ENCODE measurements at regions not wholly inside any gene's neighbourhood (a gene's known extent, or its start where the extent isn't known, plus 50 kb on each side); places are given as distances from the start of the nearest gene placed in this dataset.

DNA sequence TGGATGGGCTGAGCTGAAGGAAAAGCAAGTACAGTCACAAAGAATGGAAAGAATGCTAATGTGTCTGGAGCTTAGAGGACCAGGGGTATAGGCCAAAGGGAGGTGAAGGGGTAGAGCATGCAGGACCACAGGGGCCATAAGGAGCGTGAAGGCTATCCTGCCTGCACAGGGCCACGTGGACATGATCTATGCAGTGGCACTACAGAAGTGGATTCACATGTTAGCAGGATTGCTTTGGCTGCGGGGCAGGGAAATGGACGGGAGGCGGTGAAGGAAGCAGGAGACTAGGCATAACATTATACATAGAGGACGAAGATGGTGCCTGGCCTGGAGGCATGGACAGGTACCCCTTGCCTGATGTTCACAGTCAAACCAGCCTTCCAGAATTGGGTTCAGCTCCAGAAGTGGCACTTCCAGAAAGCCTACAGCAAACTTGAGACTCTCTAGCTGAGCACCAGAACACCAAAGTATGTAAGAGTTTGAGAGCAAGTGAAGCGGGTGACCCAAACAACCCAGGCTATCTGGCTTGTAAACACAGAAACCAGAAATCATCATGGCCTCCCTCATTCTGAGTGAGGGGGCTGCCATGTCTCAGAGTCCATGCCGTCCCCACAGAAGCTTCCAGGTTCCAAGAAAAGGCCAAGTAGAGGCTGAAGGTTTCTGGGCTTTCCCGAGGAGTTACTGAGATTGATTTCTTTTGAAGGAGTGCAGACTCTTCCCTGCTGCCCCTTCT lies 135.5 kb upstream of the JUN start:
- peaks cover 2% of the 10 kb centered on the region for H3K27me3 Mint-ChIP-seq (ENCODE audit: low read depth, unreplicated experiment)
- no peaks in the 10 kb centered on the region for H3K9me3 ChIP-seq (ENCODE audit: insufficient read depth, low read depth, low read length)
- H3K4me1 ChIP-seq (ENCODE audit: insufficient read depth, low read length), result no peaks in the 10 kb centered on the region
- H3K4me2 ChIP-seq (ENCODE audit: low read length), result no peak overlapping the region
- no peaks in the 10 kb centered on the region for H3K27me3 ChIP-seq (ENCODE audit: insufficient read depth, low read length)
- H3K27ac ChIP-seq (ENCODE audit: low read depth, low read length), result no peak overlapping the region
- peak overlapping the region; percentile 26 for H2AFZ ChIP-seq (ENCODE audit: low read depth, low read length)
- no peaks in the 10 kb centered on the region for H3K36me3 Mint-ChIP-seq (ENCODE audit: low read depth, unreplicated experiment)
- TF ChIP-seq EZH2 (IDR thresholded peaks at IDR 0.05; ENCODE audit: insufficient read depth, low read length), result no peak
- no peak for TF ChIP-seq CTCF (IDR thresholded peaks at IDR 0.05; ENCODE audit: insufficient read depth, low read depth, low read length)
- no peak overlapping the region for H3K4me3 Mint-ChIP-seq (ENCODE audit: unreplicated experiment)
- FAIRE-seq (no peak), DNase-seq (ENCODE audit: low read depth) (no peak)
- peaks cover 5% of the 10 kb centered on the region for H3K9me3 Mint-ChIP-seq (ENCODE audit: unreplicated experiment)
- H3K4me3 ChIP-seq (ENCODE audit: insufficient read depth, low read depth, low read length), result no peak overlapping the region
- H3K36me3 ChIP-seq (ENCODE audit: insufficient read depth, low read length), result no peaks in the 10 kb centered on the region
- no peaks in the 10 kb centered on the region for H3K79me2 ChIP-seq (ENCODE audit: insufficient read depth, low read length)
- no peaks in the 10 kb centered on the region for H4K20me1 ChIP-seq (ENCODE audit: insufficient read depth, low read length)
- H3K4me1 Mint-ChIP-seq (ENCODE audit: low read depth, unreplicated experiment), result no peaks in the 10 kb centered on the region
- H3K27ac Mint-ChIP-seq (ENCODE audit: unreplicated experiment), result no peak overlapping the region
- H3K9ac ChIP-seq (ENCODE audit: low read length), result no peak overlapping the region

GRCh38 chr1:58919959-58920321 lies 136.1 kb upstream of the JUN start:
- no peak overlapping the region for H3K4me3 ChIP-seq (ENCODE audit: insufficient read depth, low read depth, low read length)
- H3K36me3 ChIP-seq (ENCODE audit: insufficient read depth, low read length), result no peaks in the 10 kb centered on the region
- no peak overlapping the region for H3K9ac ChIP-seq (ENCODE audit: low read length)
- TF ChIP-seq EZH2 (IDR thresholded peaks at IDR 0.05; ENCODE audit: insufficient read depth, low read length), result no peak
- no peak for TF ChIP-seq CTCF (IDR thresholded peaks at IDR 0.05; ENCODE audit: insufficient read depth, low read depth, low read length)
- H3K27ac ChIP-seq (ENCODE audit: low read depth, low read length), result no peak overlapping the region
- no peaks in the 10 kb centered on the region for H4K20me1 ChIP-seq (ENCODE audit: insufficient read depth, low read length)
- FAIRE-seq (no peak), DNase-seq (ENCODE audit: low read depth) (no peak)
- no peaks in the 10 kb centered on the region for H3K36me3 Mint-ChIP-seq (ENCODE audit: low read depth, unreplicated experiment)
- H3K4me1 ChIP-seq (ENCODE audit: insufficient read depth, low read length), result no peaks in the 10 kb centered on the region
- peaks cover 2% of the 10 kb centered on the region for H3K27me3 Mint-ChIP-seq (ENCODE audit: low read depth, unreplicated experiment)
- H3K79me2 ChIP-seq (ENCODE audit: insufficient read depth, low read length), result no peaks in the 10 kb centered on the region
- H3K27me3 ChIP-seq (ENCODE audit: insufficient read depth, low read length), result no peaks in the 10 kb centered on the region
- H3K9me3 Mint-ChIP-seq (ENCODE audit: unreplicated experiment), result peaks cover 4% of the 10 kb centered on the region
- H3K9me3 ChIP-seq (ENCODE audit: insufficient read depth, low read depth, low read length), result no peaks in the 10 kb centered on the region
- no peak overlapping the region for H3K27ac Mint-ChIP-seq (ENCODE audit: unreplicated experiment)
- H3K4me1 Mint-ChIP-seq (ENCODE audit: low read depth, unreplicated experiment), result no peaks in the 10 kb centered on the region
- no peak overlapping the region for H2AFZ ChIP-seq (ENCODE audit: low read depth, low read length)
- no peak overlapping the region for H3K4me2 ChIP-seq (ENCODE audit: low read length)
- no peak overlapping the region for H3K4me3 Mint-ChIP-seq (ENCODE audit: unreplicated experiment)

DNA sequence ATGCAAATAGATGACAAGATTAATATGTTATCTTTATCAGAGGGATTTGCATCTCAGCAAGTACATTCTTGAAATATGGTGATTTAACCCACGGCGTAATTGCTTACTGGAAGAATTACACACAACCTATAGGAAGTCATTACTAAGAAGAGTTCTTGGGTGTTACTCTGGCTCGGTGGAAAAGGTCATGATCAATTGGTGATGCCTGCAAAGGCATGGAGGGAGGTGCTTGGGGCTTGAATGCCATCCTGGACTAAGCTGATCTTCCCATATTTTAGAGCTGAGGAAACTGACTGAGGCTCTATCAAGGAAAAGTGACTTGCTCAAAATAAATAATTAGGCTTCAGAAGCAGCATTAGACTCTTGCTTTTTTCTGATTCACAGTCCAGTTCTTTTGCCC lies 137.5 kb upstream of the JUN start:
- Histone ChIP-seq H3K36me3 (ENCODE audit: insufficient read depth, low read length) (no peaks in the 10 kb centered on the region), H3K9me3 (ENCODE audit: insufficient read depth, low read depth, low read length) (no peaks in the 10 kb centered on the region), H3K4me2 (ENCODE audit: low read length) (no peak overlapping the region), H3K27me3 (ENCODE audit: insufficient read depth, low read length) (no peaks in the 10 kb centered on the region), H3K4me1 (ENCODE audit: insufficient read depth, low read length) (no peaks in the 10 kb centered on the region), H3K9ac (ENCODE audit: low read length) (no peak overlapping the region), H3K27ac (ENCODE audit: low read depth, low read length) (no peak overlapping the region), H3K79me2 (ENCODE audit: insufficient read depth, low read length) (no peaks in the 10 kb centered on the region), H3K4me3 (ENCODE audit: insufficient read depth, low read depth, low read length) (no peak overlapping the region), H4K20me1 (ENCODE audit: insufficient read depth, low read length) (no peaks in the 10 kb centered on the region), H2AFZ (ENCODE audit: low read depth, low read length) (no peak overlapping the region)
- H3K27me3 Mint-ChIP-seq (ENCODE audit: low read depth, unreplicated experiment), result peaks cover 2% of the 10 kb centered on the region
- H3K36me3 Mint-ChIP-seq (ENCODE audit: low read depth, unreplicated experiment), result no peaks in the 10 kb centered on the region
- TF ChIP-seq CTCF (IDR thresholded peaks at IDR 0.05; ENCODE audit: insufficient read depth, low read depth, low read length) (no peak), EZH2 (IDR thresholded peaks at IDR 0.05; ENCODE audit: insufficient read depth, low read length) (no peak)
- FAIRE-seq (no peak), DNase-seq (ENCODE audit: low read depth) (no peak)
- no peaks in the 10 kb centered on the region for H3K9me3 Mint-ChIP-seq (ENCODE audit: unreplicated experiment)
- H3K4me1 Mint-ChIP-seq (ENCODE audit: low read depth, unreplicated experiment), result no peaks in the 10 kb centered on the region
- H3K4me3 Mint-ChIP-seq (ENCODE audit: unreplicated experiment), result no peak overlapping the region
- no peak overlapping the region for H3K27ac Mint-ChIP-seq (ENCODE audit: unreplicated experiment)

All from astrocyte (in vitro differentiated cells and primary cell).